GM18508 (cell line): ENCODE measurements at regions not wholly inside any gene's neighbourhood (a gene's known extent, or its start where the extent isn't known, plus 50 kb on each side); places are given as distances from the start of the nearest gene placed in this dataset.

ENCODE experiments used
- ATAC-seq: cut with Tn5 transposase; IDR thresholded peaks from one replicate; pipeline ENCODE4 v1.9.1; 2021; ENCODE audit warnings: moderate number of reproducible peaks; ENCODE audit not compliant: insufficient read depth, unreplicated experiment

DNA sequence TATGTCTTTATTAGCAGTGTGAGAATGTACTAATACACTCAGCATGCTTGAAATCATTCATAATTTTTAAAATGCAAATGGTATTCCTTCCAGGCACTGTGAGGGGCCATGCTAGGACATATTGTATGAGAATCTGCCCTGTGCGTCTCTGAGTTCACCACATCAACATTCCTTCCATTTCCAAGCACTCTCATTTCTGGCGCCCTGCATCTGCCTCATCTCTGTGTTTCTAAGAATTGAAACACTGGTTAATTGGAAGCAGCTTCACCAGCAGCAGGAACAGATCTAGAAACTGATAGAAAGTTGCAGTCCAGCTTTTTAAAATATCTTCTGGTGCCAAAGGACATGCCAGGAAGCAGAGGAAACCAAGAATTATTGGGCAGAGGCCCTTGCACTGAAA is 555.9 kb upstream of the DPP6 start:
- no peak for ATAC-seq

GRCh38 chr7:153503093-153503492 is 549.1 kb upstream of the DPP6 start:
- no peak for ATAC-seq

DNA sequence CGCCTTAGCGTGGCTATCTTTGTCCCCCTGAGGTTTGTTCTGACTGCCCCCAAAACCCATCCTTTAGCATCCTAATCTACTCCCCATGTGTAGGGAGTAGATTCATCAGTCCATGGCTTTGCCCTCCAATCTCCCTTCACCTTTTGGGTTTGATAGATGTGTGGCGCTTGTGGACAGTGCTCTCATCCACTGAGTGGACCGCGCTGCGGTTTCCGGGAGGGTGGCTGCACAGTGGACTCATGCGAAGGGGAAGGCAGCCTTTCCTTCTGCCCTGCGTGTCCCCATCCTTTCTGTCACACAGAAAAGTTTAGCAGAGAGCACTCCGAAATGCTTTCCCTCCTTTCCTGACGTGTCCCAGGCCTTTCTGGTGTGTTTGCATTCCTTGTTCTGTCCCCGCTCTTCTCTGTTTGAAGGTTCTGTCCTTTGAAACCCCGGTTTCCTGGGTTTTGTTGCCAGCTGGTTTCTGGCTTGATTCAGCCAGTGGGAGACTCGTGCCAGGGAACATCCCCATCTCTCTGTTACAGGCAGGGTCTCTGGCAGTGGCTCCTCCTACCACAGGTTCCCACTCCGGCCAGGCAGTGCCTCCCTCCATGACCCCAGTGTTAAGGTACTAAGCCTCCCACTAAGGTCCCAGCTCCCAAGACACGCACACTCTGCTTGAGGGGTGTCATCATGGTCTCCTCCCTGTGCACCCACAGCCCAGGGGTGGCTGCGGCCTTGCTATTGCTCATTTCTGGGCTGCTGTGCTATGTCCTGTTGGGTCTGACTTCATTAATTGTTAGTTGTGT is 547.7 kb upstream of the DPP6 start:
- ATAC-seq = no peak

GRCh38 chr7:153507885-153508284 is 544.3 kb upstream of the DPP6 start:
- ATAC-seq = no peak

GRCh38 chr7:153509768-153510167 is 542.4 kb upstream of the DPP6 start:
- no peak for ATAC-seq

GRCh38 chr7:153510674-153511073 is 541.5 kb upstream of the DPP6 start:
- no peak for ATAC-seq

DNA sequence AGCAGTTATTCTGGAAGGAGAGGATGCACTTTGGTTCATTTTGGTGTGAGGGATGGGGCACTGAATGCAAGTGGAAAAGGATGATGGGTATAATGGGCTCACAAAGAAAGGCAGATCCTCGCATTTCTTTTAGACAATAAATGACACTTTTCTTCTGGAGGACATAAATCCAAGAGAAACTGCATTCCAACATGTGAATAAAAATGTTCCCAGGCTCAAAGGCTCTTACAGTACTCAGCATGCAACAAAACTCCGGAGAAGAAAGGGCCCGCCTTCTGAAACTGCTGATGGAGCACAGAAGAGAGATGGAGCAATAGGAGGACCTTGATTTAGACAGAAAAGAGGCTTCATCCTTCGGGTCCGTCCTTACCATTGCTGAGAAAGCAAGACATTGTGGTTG is 538.2 kb upstream of the DPP6 start:
- no peak for ATAC-seq

DNA sequence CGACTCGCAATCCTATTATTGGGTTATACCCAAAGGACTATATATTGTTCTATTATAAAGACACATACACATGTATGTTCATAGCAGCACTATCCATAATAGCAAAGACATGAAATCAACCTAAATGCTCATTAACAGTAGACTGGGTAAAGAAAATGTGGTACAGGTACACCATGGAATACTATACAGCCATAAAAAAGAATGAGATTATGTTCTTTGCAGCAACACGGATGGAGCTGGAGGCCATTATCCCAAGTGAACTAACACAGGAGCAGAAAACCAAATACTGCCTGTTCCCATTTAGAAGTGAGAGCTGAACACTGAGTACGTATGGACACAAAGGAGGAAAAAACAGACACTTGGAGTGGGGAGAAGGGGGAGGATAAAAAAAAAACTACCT is 536.8 kb upstream of the DPP6 start:
- ATAC-seq = no peak

GRCh38 chr7:153518201-153518984 is 533.8 kb upstream of the DPP6 start:
- no peak for ATAC-seq

DNA sequence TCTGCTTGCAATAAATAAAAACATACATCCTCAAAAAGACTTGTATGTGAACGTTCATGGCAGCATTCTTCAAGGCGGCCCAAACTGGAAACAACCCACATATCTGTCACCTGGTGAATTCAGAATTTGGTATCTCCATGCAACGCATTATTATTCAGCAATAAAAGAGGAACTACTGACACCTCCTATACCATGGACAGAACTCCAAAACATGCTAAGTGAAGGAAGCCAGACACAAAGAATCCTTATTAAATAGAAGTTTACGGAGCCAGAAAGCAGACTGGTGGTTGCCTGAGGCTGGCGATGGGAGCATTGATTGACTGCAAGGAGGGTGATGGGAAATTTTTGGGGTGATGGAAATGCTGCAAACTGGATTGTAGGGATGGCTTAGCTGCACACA is 530.8 kb upstream of the DPP6 start:
- ATAC-seq = no peak

- ATAC-seq = no peak
Measured at GRCh38 chr7:153522261-153522660, 529.9 kb upstream of the DPP6 start.

- ATAC-seq = no peak
Measured at GRCh38 chr7:153523320-153524015, 528.7 kb upstream of the DPP6 start.

DNA sequence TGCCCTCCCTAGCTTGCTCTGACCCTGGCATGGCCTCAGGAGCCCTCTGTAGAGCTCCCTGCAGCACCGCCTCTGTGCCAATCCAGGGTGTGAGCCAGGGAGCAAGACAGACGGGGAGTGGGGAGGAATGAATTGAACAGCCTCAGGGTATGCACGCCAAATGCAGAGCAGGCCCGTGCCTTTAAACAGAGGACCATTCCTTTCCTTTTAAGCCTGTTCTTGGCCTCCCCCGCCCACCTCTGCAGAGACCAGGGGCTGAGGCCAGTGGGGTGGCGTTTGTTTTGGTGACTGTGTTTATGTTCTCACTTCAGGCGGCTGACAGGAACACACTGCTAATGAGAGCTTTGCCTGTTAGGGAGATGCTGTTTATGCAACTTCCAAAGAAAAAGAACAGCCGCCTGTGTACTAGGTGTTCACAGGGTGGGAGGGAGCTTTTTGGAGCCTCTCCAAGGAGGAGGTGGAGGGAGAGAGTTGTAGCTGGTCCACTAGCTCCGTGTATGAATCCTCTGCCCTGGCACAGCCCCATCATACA is 528.1 kb upstream of the DPP6 start:
- ATAC-seq = no peak

DNA sequence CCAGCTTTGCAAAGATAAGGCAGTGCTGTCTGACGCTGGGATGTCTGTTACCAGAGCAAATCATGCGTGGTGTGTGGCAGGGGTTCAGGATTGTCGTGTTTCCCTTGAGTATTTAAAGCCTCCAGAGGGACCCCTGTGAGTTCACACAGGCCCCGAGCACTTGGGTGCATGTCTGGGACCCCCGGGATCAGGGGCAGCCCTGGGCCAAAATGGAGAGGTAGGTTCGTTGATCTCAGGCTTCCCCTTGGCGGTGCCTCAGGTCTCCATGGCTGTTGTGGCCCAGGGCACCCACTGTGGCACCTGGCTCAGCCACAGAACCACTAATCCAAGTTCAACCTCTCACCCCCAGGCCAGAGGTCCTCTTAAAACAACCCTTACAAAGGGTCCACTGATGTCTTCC is 523.1 kb upstream of the DPP6 start:
- ATAC-seq = no peak

GRCh38 chr7:153529651-153530165 is 522.5 kb upstream of the DPP6 start:
- ATAC-seq = no peak

DNA sequence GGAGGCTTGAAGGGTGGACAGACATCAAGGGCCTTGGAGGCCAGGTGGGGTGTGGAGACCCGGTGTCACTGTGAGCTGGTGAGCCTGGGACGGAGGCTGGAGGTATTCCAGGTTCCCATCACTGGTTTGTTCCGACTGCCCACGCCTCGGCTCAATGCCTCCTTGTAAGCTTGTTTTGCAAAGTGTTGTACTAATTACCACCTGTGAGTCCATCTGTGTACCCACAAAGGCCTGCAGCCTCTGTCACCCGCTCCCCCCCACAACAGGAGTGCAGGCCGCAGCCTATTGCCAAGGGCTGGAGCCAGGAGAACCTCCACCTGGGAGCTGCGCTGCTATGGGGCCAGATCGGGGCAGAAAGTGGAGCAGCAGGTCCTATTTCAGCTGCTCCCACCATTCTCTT is 521.8 kb upstream of the DPP6 start:
- no peak for ATAC-seq

- ATAC-seq = no peak
Measured at GRCh38 chr7:153532326-153532725, 519.9 kb upstream of the DPP6 start.

DNA sequence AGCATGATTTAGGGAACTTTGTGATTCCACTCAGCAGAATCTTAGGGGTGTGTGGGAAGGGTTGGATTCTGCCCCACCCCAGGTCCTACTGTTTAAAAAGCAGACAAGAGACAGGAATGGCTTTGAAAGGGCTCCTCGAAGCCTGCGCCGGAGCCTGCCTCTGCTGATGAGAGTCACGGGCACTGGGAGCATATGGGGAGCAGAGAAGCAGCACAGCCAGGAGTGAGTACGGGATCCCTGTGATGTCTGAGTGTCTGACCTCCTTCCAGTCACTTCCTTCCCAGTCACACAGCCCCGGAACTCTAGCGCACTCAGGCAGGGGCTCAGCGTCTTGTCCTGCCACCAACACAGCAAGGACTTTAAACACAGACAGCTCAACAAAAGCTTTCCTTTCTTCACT is 514.9 kb upstream of the DPP6 start:
- ATAC-seq = no peak

DNA sequence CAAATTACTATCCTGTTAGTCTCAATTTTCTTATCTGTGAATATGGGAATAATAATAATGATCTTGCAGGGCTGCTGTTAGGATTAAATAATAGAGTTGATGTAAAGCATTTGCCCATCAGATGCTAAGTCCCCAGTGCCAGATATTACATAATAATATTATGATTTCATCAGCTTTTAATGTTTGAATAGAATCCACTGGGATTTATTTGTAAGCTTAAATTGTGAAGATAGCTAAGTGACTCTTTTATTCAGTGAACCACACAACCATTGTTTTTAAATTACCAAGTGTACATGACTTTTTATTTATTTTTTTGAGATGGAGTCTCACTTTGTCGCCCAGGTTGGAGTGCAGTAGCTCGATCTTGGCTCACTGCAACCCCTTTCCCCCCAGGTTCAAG is 510.3 kb upstream of the DPP6 start:
- ATAC-seq = no peak

GRCh38 chr7:153543232-153543631 is 509.0 kb upstream of the DPP6 start:
- ATAC-seq = no peak

DNA sequence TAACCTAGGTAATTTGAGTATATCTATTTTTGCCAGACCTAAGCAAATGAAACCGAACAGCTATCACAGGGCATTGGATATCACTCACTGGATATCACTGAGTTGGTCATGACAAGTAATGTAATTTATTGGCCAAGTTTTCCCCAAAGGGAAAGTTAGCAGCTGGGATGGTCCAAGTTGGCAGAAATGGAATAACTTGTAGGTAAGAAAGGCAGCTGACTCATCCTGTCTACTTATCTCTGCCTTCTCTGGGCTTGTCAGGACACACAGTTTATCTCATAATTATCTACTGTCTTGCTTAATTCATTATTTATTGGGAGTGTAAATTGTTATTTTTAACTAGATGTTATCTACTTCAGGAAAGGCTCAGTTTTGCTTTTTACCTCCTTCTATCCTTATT is 502.0 kb upstream of the DPP6 start:
- ATAC-seq = no peak
